ENCODE measurements at regions not wholly inside any gene's neighbourhood (a gene's known extent, or its start where the extent isn't known, plus 50 kb on each side); places are given as distances from the start of the nearest gene placed in this dataset.
"Not testable (repeated sequence)": the region's sequence is repeated elsewhere in the genome, so short reads cannot be mapped to it uniquely, and the experiment has no call there.

DNA sequence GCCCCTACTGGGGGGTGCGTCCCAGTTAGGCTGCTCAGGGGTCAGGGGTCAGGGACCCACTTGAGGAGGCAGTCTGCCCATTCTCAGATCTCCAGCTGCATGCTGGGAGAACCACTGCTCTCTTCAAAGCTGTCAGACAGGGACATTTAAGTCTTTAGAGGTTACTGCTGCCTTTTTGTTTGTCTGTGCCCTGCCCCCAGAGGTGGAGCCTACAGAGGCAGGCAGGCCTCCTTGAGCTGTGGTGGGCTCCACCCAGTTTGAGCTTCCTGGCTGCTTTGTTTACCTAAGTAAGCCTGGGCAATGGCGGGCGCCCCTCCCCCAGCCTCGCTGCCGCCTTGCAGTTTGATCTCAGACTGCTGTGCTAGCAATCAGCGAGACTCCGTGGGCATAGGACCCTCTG lies 130.5 kb downstream of the FZD1 start:
- TF ChIP-seq, protein P1, sequence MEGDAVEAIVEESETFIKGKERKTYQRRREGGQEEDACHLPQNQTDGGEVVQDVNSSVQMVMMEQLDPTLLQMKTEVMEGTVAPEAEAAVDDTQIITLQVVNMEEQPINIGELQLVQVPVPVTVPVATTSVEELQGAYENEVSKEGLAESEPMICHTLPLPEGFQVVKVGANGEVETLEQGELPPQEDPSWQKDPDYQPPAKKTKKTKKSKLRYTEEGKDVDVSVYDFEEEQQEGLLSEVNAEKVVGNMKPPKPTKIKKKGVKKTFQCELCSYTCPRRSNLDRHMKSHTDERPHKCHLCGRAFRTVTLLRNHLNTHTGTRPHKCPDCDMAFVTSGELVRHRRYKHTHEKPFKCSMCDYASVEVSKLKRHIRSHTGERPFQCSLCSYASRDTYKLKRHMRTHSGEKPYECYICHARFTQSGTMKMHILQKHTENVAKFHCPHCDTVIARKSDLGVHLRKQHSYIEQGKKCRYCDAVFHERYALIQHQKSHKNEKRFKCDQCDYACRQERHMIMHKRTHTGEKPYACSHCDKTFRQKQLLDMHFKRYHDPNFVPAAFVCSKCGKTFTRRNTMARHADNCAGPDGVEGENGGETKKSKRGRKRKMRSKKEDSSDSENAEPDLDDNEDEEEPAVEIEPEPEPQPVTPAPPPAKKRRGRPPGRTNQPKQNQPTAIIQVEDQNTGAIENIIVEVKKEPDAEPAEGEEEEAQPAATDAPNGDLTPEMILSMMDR (IDR thresholded peaks at IDR 0.05) = not testable (repeated sequence)
- not testable (repeated sequence) for TF ChIP-seq POLR2A (IDR thresholded peaks at IDR 0.05)

Measured in gastroesophageal sphincter (tissue), 3 donors.